NOMO-1 treated with DMSO at 0.1 percent for 48 hours (cell line): ENCODE measurements at regions not wholly inside any gene's neighbourhood (a gene's known extent, or its start where the extent isn't known, plus 50 kb on each side); places are given as distances from the start of the nearest gene placed in this dataset.
"Not testable (repeated sequence)": the region's sequence is repeated elsewhere in the genome, so short reads cannot be mapped to it uniquely, and the experiment has no call there.

ENCODE experiments used
- DNase-seq: peaks from one replicate; lab custom pipeline; 2025; ENCODE audit not compliant: unreplicated experiment; lab: John Stamatoyannopoulos, UW

DNA sequence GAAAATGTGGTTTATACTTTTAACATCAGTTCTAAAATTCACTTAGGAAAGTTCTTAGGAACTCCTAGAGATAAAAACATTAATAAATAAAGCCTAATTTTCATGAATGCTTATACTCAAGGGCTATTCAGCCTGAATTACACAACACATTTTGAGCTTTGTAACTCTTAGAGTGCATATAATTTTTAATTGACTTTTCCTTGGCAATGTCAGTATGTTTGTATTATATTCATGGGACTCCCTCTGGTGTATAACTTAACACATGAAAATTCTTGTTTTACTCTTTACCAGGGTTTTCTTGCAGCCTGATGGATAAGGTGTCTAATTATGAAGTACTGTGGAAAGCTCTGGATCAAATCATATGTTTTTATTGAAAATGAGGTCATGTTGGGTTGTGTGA is 150.6 kb upstream of the HMGA2 start:
- DNase-seq = no peak

DNA sequence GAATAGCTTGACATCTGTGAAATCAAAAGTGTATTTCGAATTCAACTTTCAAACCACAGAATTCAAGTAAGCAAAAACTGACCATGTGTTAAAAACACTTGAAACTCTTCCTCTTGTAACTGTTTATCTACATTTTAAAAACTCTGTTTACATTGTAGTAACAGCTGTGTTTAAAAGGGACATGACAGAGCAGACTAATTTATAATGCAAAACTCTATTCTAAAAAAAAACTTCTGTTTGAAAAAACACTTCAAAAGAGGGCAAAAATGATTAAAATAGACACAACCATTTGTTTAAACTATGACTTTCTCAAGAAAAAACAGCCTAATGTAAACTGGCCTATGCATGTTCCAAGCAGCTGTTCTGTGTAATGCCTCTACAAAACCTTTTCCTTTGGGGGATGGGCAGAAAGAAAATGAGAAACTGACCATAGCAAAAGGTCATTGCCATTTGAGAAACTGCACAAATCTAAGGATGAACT is 149.1 kb upstream of the HMGA2 start:
- no peak for DNase-seq

DNA sequence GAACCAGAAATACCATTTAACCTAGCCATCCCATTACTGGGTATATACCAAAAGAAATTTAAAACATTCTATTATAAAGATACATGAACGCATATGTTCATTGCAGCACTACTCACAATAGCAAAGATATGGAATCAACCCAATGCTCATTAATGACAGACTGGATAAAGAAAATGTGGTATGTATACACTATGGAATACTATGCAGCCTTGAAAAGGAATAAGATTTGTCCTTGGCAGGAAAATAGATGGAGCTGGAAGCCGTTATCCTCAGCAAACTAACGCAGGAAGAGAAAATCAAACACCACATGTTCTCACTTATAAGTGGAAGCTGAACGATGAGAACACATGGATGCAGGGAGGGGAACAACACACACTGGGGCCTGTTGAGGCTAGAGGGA is 146.1 kb upstream of the HMGA2 start:
- DNase-seq = not testable (repeated sequence)

DNA sequence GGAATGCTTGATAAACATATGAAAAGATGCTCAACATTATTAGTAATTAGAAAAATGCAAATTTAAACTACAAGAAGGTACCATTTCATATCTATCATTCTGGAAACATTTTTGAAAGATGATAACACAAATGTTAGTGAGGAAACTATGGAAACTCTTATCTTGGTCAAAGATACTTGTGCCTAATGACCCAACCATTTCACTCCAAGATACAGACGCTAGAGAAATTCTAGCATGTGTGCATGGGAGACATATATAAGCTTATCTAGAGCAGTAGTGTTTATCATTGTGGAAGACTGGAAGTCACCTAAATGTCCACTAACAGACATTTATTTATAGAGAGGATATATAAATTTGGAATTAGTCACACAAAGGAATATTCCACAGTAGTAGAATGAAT is 143.1 kb upstream of the HMGA2 start:
- DNase-seq = no peak

DNA sequence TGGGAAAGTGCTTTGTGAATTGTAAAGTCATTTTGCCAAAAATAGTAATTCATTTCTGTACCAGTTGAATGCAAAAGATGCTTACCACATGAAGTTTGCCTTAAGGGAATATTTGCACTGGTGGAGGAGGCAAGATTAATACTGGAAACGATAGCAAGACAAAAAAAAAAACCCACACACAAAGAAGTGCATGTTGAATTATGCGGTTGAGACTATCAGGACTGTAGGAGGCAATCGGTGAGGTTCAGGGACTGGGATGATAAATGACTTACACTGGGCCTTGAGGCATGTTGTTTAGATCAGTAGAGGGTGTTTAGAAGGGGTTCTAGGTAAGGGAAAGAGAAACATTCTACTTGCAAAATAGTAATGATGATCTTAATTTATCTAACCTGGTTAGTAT is 142.2 kb upstream of the HMGA2 start:
- no peak for DNase-seq

DNA sequence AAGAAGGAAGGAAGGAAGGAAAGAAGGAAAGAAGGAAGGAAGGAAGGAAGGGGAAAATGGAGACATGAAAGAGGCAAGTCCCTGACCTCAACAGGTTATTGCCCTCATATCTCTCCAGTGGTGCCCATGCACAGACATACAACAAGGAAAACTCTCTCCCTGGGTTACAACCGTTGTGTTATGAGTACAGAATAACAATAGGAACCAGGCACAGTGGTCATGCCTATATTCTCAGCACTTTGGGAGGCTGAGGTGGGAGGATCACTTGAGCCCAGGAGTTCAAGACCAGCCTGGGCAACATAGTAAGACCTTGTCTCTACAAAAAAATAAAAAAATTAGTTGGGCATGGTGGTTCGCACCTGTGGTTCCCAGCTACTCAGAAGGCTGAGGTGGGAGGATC is 139.4 kb upstream of the HMGA2 start:
- no peak for DNase-seq

DNA sequence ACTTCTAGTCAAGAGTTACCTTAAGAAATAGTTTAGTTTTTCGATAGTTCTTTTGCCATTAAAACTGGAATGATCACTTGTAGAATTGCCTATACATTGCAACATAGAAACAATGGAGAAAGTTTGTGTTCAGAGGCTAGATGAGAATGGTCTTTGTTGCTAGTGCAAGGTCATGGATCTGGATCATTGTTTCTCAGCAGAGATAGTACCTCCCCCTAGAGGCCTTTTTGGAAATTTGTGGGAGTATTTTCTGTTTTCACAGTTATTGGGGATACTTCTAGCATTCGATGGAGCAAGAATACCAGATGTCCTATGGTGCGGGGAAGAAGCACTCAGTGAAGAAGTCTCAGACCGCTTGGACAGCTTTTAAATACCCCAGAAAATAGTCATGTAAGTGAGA is 138.8 kb upstream of the HMGA2 start:
- DNase-seq = no peak

DNA sequence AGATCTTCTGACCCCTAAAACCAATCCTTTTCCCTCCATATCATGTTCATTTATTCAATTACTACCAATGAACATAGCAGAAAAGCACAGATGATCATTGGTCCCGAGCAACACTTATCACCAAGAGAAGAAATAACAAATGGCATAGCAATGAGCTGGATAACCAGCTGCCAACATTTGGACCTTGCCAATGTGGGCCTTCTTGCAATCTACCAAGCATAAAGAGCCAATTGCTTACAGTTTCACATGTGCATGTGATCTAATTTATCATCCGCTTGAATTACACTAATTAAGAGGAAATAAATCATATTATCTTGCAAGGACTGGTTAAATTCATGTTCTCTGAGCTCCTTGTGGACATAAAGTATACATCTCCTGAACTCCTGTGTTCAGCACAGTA is 134.8 kb upstream of the HMGA2 start:
- DNase-seq = no peak

DNA sequence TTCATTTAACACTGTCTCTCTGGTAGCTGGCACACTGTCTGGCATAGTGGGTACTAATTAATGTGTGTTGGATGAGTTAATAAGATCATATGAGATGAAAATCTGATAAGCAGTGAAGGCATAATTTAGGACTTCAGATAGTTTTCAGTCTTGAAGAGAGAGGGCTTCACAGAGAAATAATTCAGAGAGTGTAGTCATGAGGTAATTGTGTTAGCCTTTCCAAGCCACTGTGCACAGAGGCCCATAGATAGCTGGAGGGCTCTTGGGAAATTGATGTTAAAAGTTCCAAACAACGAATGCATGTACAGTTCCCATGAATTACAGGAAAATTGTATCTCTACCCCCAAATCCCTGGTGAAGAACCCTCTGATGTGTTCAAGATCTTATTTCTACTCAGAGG is 133.8 kb upstream of the HMGA2 start:
- DNase-seq = no peak

DNA sequence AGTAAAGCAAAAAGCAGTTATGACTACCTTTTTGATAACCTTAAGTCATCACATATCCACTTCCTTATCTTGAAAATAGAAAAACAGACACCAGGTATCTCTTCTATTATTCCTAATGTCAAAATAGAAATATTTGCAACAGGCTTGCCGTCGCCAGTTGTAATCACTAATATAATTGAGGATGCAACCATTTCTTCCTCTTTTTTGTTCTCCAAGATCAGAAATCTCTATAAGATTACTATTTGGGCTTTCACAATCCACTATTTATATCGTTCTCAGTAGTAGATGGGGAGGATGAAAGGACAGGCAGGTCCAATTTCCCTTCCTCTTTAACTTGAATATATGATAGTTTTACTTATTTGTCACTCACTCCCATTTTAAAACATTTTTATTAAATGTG is 130.2 kb upstream of the HMGA2 start:
- peak; percentile 82 for DNase-seq

DNA sequence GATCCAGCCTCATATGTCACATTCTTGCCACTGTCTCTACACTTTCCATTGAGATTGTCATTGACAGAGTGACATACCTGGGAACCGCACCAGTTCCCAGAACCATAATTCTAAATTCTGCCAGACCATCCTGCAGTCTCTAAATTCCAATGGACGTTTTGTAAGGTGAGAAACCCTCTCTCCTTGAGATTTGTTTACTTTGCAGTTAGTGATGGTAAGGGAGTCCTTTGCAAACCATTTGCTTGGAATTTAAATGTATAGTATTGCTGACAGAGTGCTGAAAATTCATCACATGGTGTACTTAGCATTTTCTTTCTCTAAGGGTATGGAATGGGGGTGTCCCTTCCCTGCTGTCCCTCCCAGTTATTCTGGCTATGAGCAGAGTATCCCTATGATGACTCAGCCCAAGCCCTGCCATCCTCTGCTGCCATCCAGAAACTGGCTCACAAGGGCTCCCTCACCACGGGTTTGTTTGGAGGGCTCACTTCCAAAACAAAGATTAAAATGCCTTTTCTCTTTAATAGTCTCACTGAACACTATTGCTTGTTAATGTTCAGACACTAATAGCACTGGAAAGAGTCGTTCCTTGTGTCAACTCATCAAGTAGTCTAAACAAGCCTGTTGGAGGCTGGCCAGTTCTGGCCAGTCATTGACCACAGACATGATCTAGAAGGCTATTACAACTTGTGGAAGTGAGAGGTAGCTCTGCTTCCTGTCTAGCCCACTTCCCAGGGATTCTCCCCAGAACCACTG is 129.0 kb upstream of the HMGA2 start:
- DNase-seq = no peak

DNA sequence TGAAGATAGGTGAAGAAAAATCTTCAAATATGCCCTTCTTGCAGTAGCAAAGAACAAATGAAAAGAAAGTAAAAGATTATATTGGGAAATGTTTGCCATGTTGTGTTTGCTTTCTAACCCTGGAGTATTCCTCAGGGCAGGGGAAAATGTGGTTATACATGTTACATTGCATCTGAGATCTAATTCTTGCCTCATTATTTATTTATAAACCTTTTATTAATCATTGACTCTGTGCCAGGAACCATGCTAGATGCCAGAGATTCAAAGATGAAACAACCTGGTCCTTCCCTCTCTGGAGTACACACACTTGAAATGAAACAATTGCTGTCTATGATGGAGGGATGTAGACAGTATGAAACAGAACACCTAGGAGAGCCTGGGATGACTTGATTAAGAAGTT is 128.1 kb upstream of the HMGA2 start:
- DNase-seq = no peak

DNA sequence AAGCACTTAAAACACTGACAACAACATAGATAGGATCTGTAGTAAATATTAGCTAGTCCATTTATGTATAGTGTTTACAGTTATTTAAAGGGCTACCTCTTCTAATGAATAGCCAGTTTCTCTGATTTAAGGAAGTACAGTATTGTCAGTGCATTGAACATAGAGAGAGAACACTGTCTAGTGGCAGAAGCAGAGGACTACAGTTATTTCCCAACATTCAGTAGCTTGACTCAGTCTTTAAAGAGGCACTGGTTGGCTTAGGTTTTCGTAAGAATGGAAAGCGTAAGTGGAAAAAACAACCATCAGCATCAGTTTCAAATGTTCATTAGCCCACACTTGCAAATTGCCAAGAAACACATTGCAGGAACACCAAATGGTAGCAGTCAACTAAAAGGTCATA is 125.0 kb upstream of the HMGA2 start:
- peak; percentile 92 for DNase-seq

DNA sequence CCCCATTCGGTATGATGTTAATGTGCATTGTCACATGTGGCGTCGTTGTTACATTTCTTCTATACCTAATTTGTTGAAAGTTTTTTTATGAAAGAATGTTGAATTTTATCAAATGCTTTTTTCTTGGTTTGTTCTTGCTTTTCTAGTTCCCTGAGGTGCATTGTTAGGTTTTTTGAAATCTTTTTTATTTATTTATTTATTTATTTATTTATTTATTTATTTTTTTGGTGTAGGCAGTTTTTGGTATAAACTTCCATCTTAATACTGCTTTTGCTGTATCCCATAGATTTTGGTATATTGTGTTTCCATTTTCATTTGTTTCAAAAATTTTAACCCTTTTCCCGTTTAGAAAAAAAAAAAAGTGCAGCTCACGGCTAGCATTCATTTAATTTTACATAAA is 121.1 kb upstream of the HMGA2 start:
- DNase-seq = no peak

DNA sequence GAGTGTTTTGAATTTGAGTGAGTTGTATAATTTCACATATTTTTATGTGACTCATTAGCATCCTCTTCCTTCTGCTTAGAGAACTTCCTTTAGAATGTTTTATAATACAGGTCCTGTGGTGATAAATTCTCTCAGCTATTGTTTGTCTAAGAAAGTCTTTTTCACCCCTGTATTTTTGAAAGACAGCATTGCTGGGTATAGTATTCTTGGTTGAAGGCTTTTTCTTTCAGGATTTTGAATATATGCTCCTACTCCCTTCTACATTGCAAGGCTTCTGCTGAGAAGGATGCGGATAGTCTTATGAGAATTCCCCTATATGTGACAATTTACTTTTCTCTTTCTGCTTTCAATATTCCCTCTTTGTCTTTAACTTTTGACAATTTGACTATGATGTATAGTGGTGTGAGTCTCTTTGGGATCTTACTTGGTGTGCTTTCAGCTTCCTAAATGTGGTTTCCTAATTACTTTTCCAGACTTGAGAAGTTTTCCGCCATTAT is 118.9 kb upstream of the HMGA2 start:
- no peak for DNase-seq

DNA sequence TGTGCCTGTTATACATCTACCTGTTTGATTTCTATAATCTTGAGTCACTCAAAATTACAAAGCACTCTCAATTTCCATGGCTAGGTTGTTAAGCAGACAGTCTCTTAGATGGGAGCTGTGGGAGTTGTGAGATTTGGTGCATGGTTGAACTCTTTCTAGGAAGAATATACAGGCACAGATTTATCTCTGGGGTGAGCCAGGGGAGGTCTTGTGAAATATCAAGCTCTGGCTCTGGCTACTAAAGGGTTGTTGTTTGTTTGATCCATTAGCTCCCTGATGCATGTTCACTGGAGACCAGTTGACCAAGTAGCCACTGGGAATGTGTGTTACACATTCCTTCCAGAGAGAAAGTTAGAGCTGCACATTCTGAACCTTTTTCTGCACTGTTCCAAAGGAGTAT is 117.2 kb upstream of the HMGA2 start:
- no peak for DNase-seq

DNA sequence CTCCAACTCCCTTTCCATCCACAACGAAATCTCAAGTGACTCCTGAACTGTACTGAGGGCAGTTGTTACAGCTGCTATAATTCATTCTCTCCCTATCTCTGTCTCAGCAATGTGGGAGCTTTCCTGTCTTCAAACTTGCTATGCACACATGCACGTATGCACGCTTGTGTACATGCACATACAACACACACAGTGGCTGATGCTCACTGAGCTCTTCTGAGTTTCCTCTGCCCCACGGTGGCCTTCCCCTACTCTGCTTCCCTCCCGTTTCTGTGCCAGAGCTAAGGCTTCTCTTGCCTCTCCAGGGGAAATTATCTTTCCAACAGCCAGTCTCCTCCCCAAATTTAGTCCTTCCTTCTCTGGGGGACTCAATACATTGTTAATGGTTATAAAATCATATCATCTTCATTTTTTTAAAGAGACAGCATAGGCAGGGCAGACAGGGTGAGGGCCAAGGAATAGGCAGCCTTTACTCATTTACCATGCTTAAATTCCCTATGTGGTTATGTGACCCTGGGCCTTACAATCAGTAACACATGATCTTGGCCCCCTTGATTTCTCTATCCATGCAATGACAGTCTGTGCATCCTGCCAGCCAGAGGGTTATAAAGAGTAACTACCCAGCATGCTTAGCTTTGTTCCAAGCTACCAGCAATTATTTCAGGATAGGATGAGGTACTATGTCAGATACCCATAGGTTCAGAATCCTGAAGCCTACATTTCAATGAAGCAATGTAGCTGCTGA is 111.9 kb upstream of the HMGA2 start:
- no peak for DNase-seq

DNA sequence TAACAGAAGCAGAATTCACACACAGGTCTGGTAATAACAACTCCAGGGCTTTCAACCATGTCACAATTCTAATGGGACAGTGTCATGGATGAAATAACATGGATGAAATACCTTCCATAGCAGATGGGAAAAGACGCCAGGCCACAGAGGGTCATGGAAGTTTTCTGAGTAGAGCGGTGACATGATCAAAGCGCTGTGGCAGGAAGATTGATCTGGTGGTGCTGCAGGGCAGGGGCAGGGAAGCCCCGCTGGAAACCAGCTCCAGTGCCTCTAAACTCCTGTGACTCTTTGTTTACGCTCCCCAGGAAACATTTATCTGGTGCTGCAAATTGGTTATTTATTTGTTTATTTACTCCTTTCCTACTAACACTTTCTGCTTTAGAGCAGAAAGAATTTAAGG is 108.3 kb upstream of the HMGA2 start:
- no peak for DNase-seq

DNA sequence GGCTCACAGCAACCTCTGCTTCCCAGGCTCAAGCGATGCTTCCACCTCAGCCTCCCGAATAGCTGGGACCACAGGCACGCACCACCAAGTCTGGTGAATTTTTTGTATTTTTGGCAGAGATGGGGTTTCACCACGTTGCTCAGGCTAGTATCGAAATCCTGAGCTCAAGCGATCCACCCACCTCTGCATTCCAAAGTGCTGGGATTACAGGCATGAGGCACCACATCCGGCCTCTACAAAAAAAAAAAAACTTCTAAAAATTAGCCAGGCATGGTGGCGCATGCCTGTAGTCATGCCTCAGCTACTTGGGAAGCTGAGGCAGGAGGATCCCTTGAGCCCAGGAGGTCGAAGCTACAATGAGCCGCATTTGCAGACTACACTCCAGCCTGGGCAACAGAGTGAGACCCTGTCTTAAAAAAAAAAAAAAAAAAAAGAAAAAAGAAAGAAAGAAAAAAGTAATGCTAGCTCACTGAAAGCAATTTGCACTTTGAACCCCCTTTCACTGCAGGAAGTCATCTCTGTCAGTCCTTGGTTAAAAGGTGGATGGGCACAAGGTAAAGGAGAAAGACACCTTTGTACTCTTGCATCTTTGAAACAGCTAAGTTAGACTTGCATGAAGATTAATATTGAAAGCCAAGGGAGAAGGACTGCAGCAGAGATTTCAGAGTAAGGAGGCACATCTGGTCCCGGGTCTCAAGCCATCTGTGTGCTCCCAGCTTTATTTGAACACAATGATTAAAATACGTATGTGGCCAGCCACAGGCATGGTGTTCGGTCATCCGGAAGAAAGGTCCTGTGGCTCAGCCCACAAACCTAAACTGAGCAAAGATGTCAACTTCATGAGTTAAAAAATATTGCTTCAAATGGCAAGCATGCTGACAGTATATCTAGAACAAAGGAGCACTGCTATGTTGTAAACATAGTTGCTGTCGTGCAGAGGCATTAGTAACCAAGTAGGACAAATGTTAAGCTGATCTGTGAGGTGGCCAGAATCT is 103.8 kb upstream of the HMGA2 start:
- DNase-seq = no peak

DNA sequence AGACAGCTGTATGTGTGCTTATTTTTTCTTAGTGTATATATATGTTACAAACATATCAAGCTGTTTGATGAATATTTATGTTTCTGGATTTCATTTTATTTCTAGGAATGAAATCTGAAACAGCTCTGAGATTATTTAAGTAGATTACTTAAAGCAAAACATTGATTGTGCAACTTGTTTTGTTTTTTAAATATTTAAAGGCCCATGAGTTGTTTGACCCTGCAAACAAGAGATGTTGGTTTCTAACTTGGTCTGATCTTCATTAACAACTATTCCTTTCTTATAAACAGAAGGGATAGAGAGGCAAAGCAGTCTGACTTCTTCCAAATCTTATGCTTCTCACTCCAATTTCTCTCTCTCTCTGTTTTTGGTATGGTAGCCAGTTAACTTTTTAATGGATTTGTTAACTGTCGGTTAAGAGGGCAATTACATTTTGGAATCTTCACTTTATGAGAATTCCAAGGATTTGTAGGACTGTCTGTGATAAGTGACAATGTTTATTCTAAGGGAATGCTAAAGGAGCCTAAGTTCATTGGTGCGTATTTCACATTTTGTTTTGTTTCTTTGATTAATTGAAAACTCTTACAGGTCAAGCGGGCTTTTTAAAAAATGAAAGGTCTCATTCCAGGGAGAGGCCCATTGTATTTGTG is 102.6 kb upstream of the HMGA2 start:
- DNase-seq = no peak

DNA sequence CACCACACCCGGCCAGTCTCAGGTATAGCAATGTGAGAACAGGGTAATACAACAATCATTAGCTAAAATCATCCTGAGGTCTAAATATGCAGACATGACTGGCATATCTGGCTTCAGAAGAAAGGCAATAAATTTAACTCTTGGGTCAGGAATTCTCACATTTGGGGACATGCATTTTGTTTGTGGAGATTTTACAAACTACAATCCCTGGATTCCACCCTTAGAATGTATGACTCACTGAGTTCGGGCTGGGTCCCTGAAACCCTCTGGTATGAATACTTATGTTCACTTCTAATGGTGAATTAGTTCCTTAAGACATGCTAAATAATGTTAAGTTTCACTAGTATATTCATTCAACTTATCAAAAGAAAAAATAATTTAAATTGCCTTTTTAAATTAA is 98.9 kb upstream of the HMGA2 start:
- no peak for DNase-seq
